ENCODE measurements at regions not wholly inside any gene's neighbourhood (a gene's known extent, or its start where the extent isn't known, plus 50 kb on each side); places are given as distances from the start of the nearest gene placed in this dataset.

- TF ChIP-seq POLR2A (IDR thresholded peaks at IDR 0.05) = no peak
- no peak for TF ChIP-seq CTCF (IDR thresholded peaks at IDR 0.05)
These were observed 241.6 kb downstream of the HRH4 start for GRCh38 chr18:24702001-24702515.

Measured in testis (tissue), 2 donors.